Esophagus squamous epithelium (tissue), 5 donors: ENCODE measurements at regions not wholly inside any gene's neighbourhood (a gene's known extent, or its start where the extent isn't known, plus 50 kb on each side); places are given as distances from the start of the nearest gene placed in this dataset.

Experiments used
- DNase-seq: peaks from one replicate; lab custom pipeline; 2025; lab: John Stamatoyannopoulos, UW
- H3K27ac ChIP-seq, 4 donors: fragments of 200-600 bp; sonication (generic); one replicate each; pipeline ENCODE4 v1.5.1; 2016 to 2019; ENCODE audit warnings: mild to moderate bottlenecking in 1 of 4
- H3K27me3 ChIP-seq, 4 donors: fragments of 200-600 bp; sonication (generic); 1 replicate in 3 of 4; 2 replicates in 1 of 4; pipeline versions ENCODE4 v1.5.1 to v1.6.0; 2017 to 2021; ENCODE audit warnings: antibody characterized with exemption in 1 of 4
- H3K36me3 ChIP-seq, 3 donors: fragments of 200-600 bp; sonication (generic); one replicate each; pipeline ENCODE4 v1.5.1; 2016 to 2019
- H3K4me1 ChIP-seq, 3 donors: fragments of 200-600 bp; sonication (generic); one replicate each; pipeline ENCODE4 v1.5.1; 2017 to 2019
- H3K4me3 ChIP-seq, 4 donors: fragments of 200-600 bp; sonication (generic); 1 replicate in 3 of 4; 2 replicates in 1 of 4; pipeline ENCODE4 v1.5.1; 2016 to 2019; ENCODE audit warnings: mild to moderate bottlenecking in 2 of 4, moderate library complexity in 1 of 4
- H3K9me3 ChIP-seq, 3 donors: fragments of 200-600 bp; sonication (generic); one replicate each; pipeline ENCODE4 v1.5.1; 2016 to 2019
- POLR2A ChIP-seq, 4 donors: fragments of 450-650 bp; IDR thresholded peaks; one replicate each; pipeline ENCODE4 v1.6.1; 2017; ENCODE audit warnings: antibody characterized with exemption in 4 of 4, mild to moderate bottlenecking in 4 of 4, moderate library complexity in 3 of 4
- WGBS, 2 donors: methylation state at CpG; one replicate each; pipeline ENCODE4 v1.1.5; 2018; 5-methylcytosine and 5-hydroxymethylcytosine counted together
- intact Hi-C: fragments of 100-400 bp; cut with DNase I; formaldehyde crosslinking; loops from one replicate; pipeline ENCODE4 v1.15.0; 2022
- TF ChIP-seq, protein P1 (sequence below), 6 experiments: fragments of 450-650 bp in 4 of 6; fragments of 200-600 bp in 2 of 6; sonication (generic) in 2 of 6; IDR thresholded peaks; one replicate each; pipeline ENCODE4 v1.5.1; 2016 to 2019; ENCODE audit warnings: antibody characterized with exemption in 6 of 6, mild to moderate bottlenecking in 4 of 6, moderate library complexity in 4 of 6
- donor health status: DM: yes; HTN: yes; CAD: no.

- Histone ChIP-seq H3K27me3 (no peaks in the 10 kb centered on the region), H3K36me3 (no peaks in the 10 kb centered on the region), H3K9me3 (no peaks in the 10 kb centered on the region), H3K4me3 (no peak overlapping the region), H3K27ac (no peak overlapping the region), H3K4me1 (no peaks in the 10 kb centered on the region)
- no peak for TF ChIP-seq POLR2A (IDR thresholded peaks at IDR 0.05)
- TF ChIP-seq, protein P1, sequence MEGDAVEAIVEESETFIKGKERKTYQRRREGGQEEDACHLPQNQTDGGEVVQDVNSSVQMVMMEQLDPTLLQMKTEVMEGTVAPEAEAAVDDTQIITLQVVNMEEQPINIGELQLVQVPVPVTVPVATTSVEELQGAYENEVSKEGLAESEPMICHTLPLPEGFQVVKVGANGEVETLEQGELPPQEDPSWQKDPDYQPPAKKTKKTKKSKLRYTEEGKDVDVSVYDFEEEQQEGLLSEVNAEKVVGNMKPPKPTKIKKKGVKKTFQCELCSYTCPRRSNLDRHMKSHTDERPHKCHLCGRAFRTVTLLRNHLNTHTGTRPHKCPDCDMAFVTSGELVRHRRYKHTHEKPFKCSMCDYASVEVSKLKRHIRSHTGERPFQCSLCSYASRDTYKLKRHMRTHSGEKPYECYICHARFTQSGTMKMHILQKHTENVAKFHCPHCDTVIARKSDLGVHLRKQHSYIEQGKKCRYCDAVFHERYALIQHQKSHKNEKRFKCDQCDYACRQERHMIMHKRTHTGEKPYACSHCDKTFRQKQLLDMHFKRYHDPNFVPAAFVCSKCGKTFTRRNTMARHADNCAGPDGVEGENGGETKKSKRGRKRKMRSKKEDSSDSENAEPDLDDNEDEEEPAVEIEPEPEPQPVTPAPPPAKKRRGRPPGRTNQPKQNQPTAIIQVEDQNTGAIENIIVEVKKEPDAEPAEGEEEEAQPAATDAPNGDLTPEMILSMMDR (IDR thresholded peaks at IDR 0.05), result no peak
- 47 to 52% methylated on average over 7 of the region's 7 CpGs for WGBS, 2 donors
- no peak for DNase-seq
- intact Hi-C loops, result no loop called here
Observed at GRCh38 chr4:188649635-188650034, 510.4 kb downstream of the TRIML1 start.

DNA sequence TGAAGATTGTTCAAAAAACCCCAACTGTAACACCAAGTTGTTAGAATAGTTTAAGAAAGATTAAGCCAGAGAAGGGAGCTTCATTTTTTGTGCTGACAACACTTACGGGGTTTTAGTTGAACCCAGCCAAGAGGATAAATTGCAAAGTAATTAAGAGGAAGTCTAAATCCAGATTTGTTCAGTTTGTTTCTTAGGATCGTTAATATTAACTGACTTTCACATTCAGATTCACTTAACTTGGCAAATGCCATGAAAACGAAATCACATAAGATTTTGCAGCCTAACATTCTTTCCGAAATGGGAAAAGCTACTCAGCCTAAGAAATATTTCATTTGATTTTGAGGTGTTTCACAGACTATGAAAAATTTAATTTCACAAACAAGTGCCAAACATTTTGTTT lies 511.3 kb downstream of the TRIML1 start:
- intact Hi-C loops, result no loop called here
- Histone ChIP-seq H3K27ac (no peak overlapping the region), H3K4me1 (no peaks in the 10 kb centered on the region), H3K36me3 (no peaks in the 10 kb centered on the region), H3K4me3 (no peak overlapping the region), H3K9me3 (no peaks in the 10 kb centered on the region), H3K27me3 (no peaks in the 10 kb centered on the region)
- no peak for DNase-seq
- TF ChIP-seq, protein P1 (IDR thresholded peaks at IDR 0.05), result no peak
- no peak for TF ChIP-seq POLR2A (IDR thresholded peaks at IDR 0.05)
- WGBS, 2 donors, result 46 to 50% methylated on average over 4 of the region's 4 CpGs

GRCh38 chr4:188657365-188657764 lies 518.1 kb downstream of the TRIML1 start:
- H3K4me3 ChIP-seq, result no peak overlapping the region
- DNase-seq, result no peak
- WGBS, 2 donors, result 50 to 63% methylated on average over 5 of the region's 5 CpGs
- no peaks in the 10 kb centered on the region for H3K4me1 ChIP-seq
- no peaks in the 10 kb centered on the region for H3K36me3 ChIP-seq
- H3K9me3 ChIP-seq, result peaks cover 0 to 5% (median 0%) of the 10 kb centered on the region in 3 donors
- TF ChIP-seq, protein P1 (IDR thresholded peaks at IDR 0.05), result no peak
- no peak for TF ChIP-seq POLR2A (IDR thresholded peaks at IDR 0.05)
- intact Hi-C loops, result no loop called here
- no peak overlapping the region for H3K27ac ChIP-seq
- H3K27me3 ChIP-seq, result no peaks in the 10 kb centered on the region

DNA sequence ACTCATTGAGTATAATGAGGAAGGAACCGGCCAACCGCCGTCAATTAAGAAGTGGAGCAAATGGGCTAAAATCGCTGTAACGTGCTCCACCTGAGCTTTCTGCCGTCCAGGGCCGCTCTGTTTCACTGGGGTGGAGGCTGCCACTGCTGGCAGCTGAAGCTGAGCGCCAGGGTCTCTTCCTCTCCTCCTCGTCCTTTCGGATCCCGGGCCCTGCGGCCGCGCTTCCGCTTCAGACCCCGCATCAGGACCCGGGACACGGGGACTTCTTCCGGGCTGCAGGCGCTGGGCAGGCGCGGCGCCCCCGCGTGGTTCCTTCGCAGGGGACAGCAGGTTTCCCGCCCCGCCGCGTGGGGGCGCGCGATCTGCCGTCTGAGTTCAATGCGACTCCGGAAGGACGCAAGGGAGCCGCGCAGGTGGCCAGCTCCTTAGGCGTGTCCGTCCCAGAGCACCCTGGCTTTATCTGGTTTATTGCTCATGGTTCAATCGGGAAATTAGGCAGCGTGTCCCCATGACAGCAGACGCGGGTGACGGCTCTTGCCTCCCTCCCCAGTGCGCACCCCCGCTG lies 519.8 kb downstream of the TRIML1 start:
- WGBS, 2 donors, result 85 to 90% methylated on average over 14 to 43 of the region's 48 CpGs
- intact Hi-C loops, result no loop called here
- no peak for TF ChIP-seq POLR2A (IDR thresholded peaks at IDR 0.05)
- TF ChIP-seq, protein P1 (IDR thresholded peaks at IDR 0.05), result no peak
- Histone ChIP-seq H3K27me3 (no peaks in the 10 kb centered on the region), H3K4me3 (no peak overlapping the region), H3K9me3 (peaks cover 0 to 5% (median 0%) of the 10 kb centered on the region in 3 donors), H3K36me3 (no peaks in the 10 kb centered on the region), H3K27ac (no peak overlapping the region), H3K4me1 (no peaks in the 10 kb centered on the region)
- no peak for DNase-seq

- TF ChIP-seq POLR2A (IDR thresholded peaks at IDR 0.05), result no peak
- TF ChIP-seq, protein P1 (IDR thresholded peaks at IDR 0.05), result no peak
- H3K4me3 ChIP-seq, result no peak overlapping the region
- H3K27me3 ChIP-seq, result no peaks in the 10 kb centered on the region
- no peak overlapping the region for H3K27ac ChIP-seq
- no peaks in the 10 kb centered on the region for H3K4me1 ChIP-seq
- intact Hi-C loops, result no loop called here
- peaks cover 0 to 5% (median 0%) of the 10 kb centered on the region in 3 donors for H3K9me3 ChIP-seq
- DNase-seq, result no peak
- WGBS, 2 donors, result 85 to 88% methylated on average over 7 of the region's 7 CpGs
- no peaks in the 10 kb centered on the region for H3K36me3 ChIP-seq
Observed at GRCh38 chr4:188660796-188661195, 521.6 kb downstream of the TRIML1 start.
